Brain microvascular endothelial cell (primary cell): ENCODE measurements at regions not wholly inside any gene's neighbourhood (a gene's known extent, or its start where the extent isn't known, plus 50 kb on each side); places are given as distances from the start of the nearest gene placed in this dataset.

Experiments used
- DNase-seq: peaks from one replicate; pipeline ENCODE4 v3.0.0-alpha.2; 2020
- H3K27ac ChIP-seq: fragments of 250-450 bp; sonication (Bioruptor Pico); 2 replicates; pipeline ENCODE4 v1.5.1; 2020; ENCODE audit warnings: mild to moderate bottlenecking, moderate library complexity
- H3K27me3 ChIP-seq: fragments of 250-450 bp; sonication (Bioruptor Pico); replicated peaks from 2 replicates; pipeline ENCODE4 v1.5.1; 2020; ENCODE audit warnings: mild to moderate bottlenecking
- H3K36me3 ChIP-seq: fragments of 250-450 bp; sonication (Bioruptor Pico); replicated peaks from 2 replicates; pipeline ENCODE4 v1.5.1; 2020; ENCODE audit warnings: mild to moderate bottlenecking
- H3K4me3 ChIP-seq: 2 replicates; pipeline ENCODE4 v1.5.1; 2011; ENCODE audit warnings: low read depth, mild to moderate bottlenecking, control low read depth, low read length, moderate library complexity
- in situ Hi-C: cut with HindIII; loops from 2 replicates; pipeline ENCODE4 v1.10.0; 2017; ENCODE audit warnings: low sequenced_read_pairs, low pct_ligation_motif_present
- TF ChIP-seq, protein P1 (sequence below): IDR thresholded peaks from 2 replicates; pipeline ENCODE4 v1.5.1; 2011; ENCODE audit warnings: low read depth, mild to moderate bottlenecking, moderate library complexity, low read length, control low read depth, inconsistent platforms; ENCODE audit errors: missing control alignments

DNA sequence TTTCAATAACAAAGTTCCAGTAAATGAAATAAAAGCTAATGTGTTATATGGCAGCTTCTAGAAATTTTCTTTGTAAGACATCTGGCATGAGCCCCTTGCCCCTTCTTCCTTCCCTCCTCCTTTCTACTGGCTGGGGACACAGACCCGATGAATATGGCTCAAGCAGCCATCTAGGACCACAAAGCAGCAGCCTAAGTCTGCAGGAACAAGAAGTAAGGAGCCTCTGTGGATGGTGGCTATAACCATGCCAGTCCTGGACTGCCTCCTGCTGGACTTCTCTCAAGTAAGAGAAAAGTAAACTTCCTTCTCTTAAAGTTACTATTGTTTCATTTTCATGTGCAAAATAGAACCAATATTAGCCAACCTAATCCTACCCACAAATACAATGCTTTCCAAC, 114.9 kb upstream of the DST start:
- no peak for DNase-seq
- no peaks in the 10 kb centered on the region for H3K36me3 ChIP-seq
- H3K27ac ChIP-seq = no peak overlapping the region
- in situ Hi-C loops = no loop called here
- H3K27me3 ChIP-seq = no peaks in the 10 kb centered on the region
- no peak overlapping the region for H3K4me3 ChIP-seq
- TF ChIP-seq, protein P1, sequence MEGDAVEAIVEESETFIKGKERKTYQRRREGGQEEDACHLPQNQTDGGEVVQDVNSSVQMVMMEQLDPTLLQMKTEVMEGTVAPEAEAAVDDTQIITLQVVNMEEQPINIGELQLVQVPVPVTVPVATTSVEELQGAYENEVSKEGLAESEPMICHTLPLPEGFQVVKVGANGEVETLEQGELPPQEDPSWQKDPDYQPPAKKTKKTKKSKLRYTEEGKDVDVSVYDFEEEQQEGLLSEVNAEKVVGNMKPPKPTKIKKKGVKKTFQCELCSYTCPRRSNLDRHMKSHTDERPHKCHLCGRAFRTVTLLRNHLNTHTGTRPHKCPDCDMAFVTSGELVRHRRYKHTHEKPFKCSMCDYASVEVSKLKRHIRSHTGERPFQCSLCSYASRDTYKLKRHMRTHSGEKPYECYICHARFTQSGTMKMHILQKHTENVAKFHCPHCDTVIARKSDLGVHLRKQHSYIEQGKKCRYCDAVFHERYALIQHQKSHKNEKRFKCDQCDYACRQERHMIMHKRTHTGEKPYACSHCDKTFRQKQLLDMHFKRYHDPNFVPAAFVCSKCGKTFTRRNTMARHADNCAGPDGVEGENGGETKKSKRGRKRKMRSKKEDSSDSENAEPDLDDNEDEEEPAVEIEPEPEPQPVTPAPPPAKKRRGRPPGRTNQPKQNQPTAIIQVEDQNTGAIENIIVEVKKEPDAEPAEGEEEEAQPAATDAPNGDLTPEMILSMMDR = peak; percentile 69

DNA sequence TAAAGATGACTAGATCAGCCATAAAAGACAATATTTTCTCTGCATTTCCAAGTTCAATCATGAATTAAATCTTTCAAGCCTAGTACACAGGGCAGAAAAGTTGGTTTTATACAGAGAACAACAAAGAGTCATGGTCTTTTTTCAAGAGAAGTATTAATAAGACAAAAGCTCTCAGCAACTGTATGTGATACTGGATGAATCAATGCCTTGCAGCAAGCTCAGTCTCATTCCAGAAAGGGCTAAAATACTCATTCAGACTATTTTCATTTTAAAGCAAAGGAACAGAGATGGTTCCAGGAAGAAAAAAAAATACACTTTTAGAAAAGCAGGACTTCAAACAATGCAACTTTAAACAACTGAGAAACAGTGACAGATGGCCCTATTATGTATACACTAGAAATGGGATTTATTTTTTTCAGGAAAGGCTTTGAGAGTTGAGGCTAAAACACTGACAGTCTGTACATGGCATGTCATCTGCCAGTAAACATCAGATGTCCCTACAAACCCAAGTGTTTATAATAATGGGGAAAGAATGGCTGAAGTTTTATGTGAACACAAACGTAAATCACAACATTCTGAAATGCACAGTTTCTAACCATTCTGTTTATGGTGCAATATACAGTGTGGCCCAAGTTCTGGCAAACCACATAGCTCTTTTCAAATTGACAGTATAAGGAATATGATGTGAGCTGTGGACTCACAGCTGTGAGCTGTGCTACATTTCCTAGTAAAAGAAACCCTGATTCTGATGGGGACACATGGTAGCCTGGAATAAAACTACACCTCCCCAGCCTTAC, 114.3 kb upstream of the DST start:
- Histone ChIP-seq H3K36me3 (no peaks in the 10 kb centered on the region), H3K27ac (no peak overlapping the region), H3K27me3 (no peaks in the 10 kb centered on the region), H3K4me3 (no peak overlapping the region)
- in situ Hi-C loops = no loop called here
- no peak for DNase-seq
- TF ChIP-seq, protein P1 = no peak

DNA sequence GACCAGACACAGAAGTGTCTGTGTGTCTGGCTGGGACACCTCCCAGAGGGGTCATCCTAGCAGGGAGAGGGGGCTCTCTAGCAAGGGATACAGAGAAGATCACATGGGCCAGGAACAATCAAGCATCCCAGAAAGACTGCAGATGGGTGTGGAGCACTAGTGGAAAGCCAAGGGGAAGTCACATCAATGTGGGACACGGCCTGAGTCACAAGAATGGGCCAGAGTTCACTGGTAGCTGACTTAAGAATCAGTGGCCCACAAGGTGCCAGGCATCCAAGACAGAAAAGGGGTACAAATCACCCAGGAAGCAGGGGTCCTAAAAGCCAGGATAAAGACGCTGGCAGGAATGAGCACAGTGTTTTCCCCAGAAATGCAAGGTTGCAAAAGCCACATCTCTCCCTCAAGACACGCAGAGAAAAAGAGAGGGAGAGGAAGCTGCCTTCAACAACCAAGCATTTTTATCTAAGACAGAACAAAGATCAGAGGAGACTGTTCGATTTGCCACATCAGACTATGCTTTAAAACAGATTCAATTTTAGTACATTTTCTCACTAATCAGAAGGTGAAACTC, 113.6 kb upstream of the DST start:
- no peak for DNase-seq
- in situ Hi-C loops = no loop called here
- no peak overlapping the region for H3K27ac ChIP-seq
- TF ChIP-seq, protein P1 = no peak
- H3K36me3 ChIP-seq = no peaks in the 10 kb centered on the region
- no peaks in the 10 kb centered on the region for H3K27me3 ChIP-seq
- no peak overlapping the region for H3K4me3 ChIP-seq

DNA sequence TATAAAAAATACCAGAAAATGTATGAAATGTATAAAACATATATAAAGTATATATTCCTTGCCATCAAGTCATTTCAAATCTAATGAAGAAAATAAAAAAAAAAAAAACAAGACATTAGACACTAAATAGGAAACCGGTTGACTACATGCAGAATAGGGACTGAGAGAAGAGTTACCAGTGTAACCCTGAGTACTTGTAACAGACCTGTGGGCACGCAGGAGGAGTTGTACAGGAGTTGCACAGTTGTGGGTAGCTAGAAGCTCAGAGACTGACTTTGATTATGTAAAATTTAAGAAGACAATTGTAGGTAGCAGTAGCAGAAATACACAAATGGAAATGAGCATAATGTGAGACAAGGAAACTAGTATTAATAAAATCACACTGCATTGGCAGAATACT, 112.4 kb upstream of the DST start:
- in situ Hi-C loops = no loop called here
- H3K36me3 ChIP-seq = no peaks in the 10 kb centered on the region
- TF ChIP-seq, protein P1 = no peak
- H3K4me3 ChIP-seq = no peak overlapping the region
- H3K27ac ChIP-seq = no peak overlapping the region
- no peak for DNase-seq
- no peaks in the 10 kb centered on the region for H3K27me3 ChIP-seq

DNA sequence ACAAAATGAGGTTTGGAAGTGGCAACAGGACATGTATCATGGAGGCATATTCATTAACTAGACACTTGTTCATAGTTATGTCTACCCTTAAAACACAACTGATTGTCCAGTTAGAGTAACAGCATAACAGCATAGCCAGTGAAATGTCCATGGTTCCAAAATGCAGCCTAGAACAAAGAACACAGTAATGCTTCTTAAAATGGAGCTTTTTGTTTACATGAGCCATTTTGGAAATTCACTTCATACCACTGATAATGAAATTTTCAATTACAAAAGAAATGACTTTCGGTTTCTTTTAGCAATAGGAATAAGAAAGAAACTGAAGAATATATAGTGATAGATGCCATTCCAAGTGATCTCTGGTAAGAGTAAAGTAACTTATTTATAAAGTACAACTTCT, 111.1 kb upstream of the DST start:
- Histone ChIP-seq H3K27me3 (no peaks in the 10 kb centered on the region), H3K27ac (no peak overlapping the region), H3K36me3 (no peaks in the 10 kb centered on the region), H3K4me3 (no peak overlapping the region)
- TF ChIP-seq, protein P1 = no peak
- no peak for DNase-seq
- in situ Hi-C loops = no loop called here
